Activated CD8-positive, alpha-beta T cell treated with anti-CD3 and anti-CD28 coated beads for 36 hours (primary cell): ENCODE measurements at regions not wholly inside any gene's neighbourhood (a gene's known extent, or its start where the extent isn't known, plus 50 kb on each side); places are given as distances from the start of the nearest gene placed in this dataset.

Source experiments
- ATAC-seq: fragments of 200-7000 bp; cut with Tn5 transposase; one replicate; pipeline ENCODE4 v1.10.0; 2021; ENCODE audit warnings: mild to moderate bottlenecking, moderate library complexity
- CTCF ChIA-PET: fragments of 350-600 bp; sonication (Branson Sonifier 250); formaldehyde crosslinking; loops from one replicate; lab custom pipeline; 2021; ENCODE audit warnings: antibody characterized with exemption; lab: Charles Lee
- POLR2A ChIA-PET: fragments of 350-600 bp; sonication (Branson Sonifier 250); formaldehyde crosslinking; loops from one replicate; lab custom pipeline; 2021; ENCODE audit warnings: antibody characterized with exemption; lab: Charles Lee
- DNase-seq: peaks from one replicate; pipeline ENCODE4 v3.0.0-alpha.2; 2020
- H3K27ac Mint-ChIP-seq: one replicate; pipeline ENCODE4 v1.8.0; 2021; ENCODE audit warnings: mild to moderate bottlenecking, mixed read lengths
- H3K27me3 Mint-ChIP-seq: one replicate; pipeline ENCODE4 v1.8.0; 2021; ENCODE audit warnings: mixed read lengths
- H3K36me3 Mint-ChIP-seq: one replicate; pipeline ENCODE4 v1.8.0; 2021; ENCODE audit warnings: low read depth, mixed read lengths
- H3K4me1 Mint-ChIP-seq: one replicate; pipeline ENCODE4 v1.8.0; 2021; ENCODE audit warnings: low read depth, mixed read lengths
- H3K4me3 Mint-ChIP-seq: one replicate; pipeline ENCODE4 v1.8.0; 2021; ENCODE audit warnings: mild to moderate bottlenecking, moderate library complexity, mixed read lengths
- H3K9me3 Mint-ChIP-seq: one replicate; pipeline ENCODE4 v1.8.0; 2021; ENCODE audit warnings: mixed read lengths
- CTCF ChIP-seq: fragments of 200-600 bp; IDR thresholded peaks from one replicate; pipeline ENCODE4 v1.8.0; 2022; ENCODE audit warnings: antibody characterized with exemption, mild to moderate bottlenecking
- intact Hi-C: fragments of 100-400 bp; cut with micrococcal nuclease; formaldehyde crosslinking; loops from one replicate; pipeline ENCODE4 v1.10.0; 2022

GRCh38 chr4:174036111-174036510, 247.4 kb downstream of the FBXO8 start:
- TF ChIP-seq CTCF = no peak

GRCh38 chr4:174023641-174024040, 259.8 kb downstream of the FBXO8 start:
- Mint-ChIP-seq H3K27ac (no peak overlapping the region), H3K9me3 (no peaks in the 10 kb centered on the region), H3K36me3 (no peaks in the 10 kb centered on the region), H3K4me3 (no peak overlapping the region), H3K4me1 (no peaks in the 10 kb centered on the region), H3K27me3 (no peaks in the 10 kb centered on the region)
- no peak for ATAC-seq
- CTCF ChIA-PET = no interaction called here
- no peak for TF ChIP-seq CTCF
- intact Hi-C loops = no loop called here
- DNase-seq = no peak
- POLR2A ChIA-PET = no interaction called here

More at GRCh38 chr4:174036111-174036510, 247.4 kb downstream of the FBXO8 start:
- no peak for DNase-seq
- Mint-ChIP-seq H3K27ac (no peak overlapping the region), H3K36me3 (no peaks in the 10 kb centered on the region), H3K4me1 (no peaks in the 10 kb centered on the region), H3K4me3 (no peak overlapping the region), H3K27me3 (no peaks in the 10 kb centered on the region), H3K9me3 (no peaks in the 10 kb centered on the region)
- ChIA-PET POLR2A (no interaction called here), CTCF (no interaction called here)
- no peak for ATAC-seq
- intact Hi-C loops = no loop called here

GRCh38 chr4:174018236-174018635, 265.2 kb downstream of the FBXO8 start:
- Mint-ChIP-seq H3K27ac (no peak overlapping the region), H3K4me1 (no peaks in the 10 kb centered on the region), H3K36me3 (no peaks in the 10 kb centered on the region), H3K27me3 (no peaks in the 10 kb centered on the region), H3K4me3 (no peak overlapping the region), H3K9me3 (no peaks in the 10 kb centered on the region)
- DNase-seq (no peak), ATAC-seq (no peak)
- intact Hi-C loops = no loop called here
- ChIA-PET POLR2A (no interaction called here), CTCF (no interaction called here)
- TF ChIP-seq CTCF = no peak

GRCh38 chr4:174016251-174016650, 267.2 kb downstream of the FBXO8 start:
- Mint-ChIP-seq H3K4me1 (no peaks in the 10 kb centered on the region), H3K9me3 (no peaks in the 10 kb centered on the region), H3K4me3 (no peak overlapping the region), H3K27ac (no peak overlapping the region), H3K36me3 (no peaks in the 10 kb centered on the region), H3K27me3 (no peaks in the 10 kb centered on the region)
- ATAC-seq (no peak), DNase-seq (no peak)
- no peak for TF ChIP-seq CTCF
- CTCF ChIA-PET = no interaction called here
- POLR2A ChIA-PET = no interaction called here
- intact Hi-C loops = no loop called here

GRCh38 chr4:174012886-174013259, 270.6 kb downstream of the FBXO8 start:
- Mint-ChIP-seq H3K27me3 (no peaks in the 10 kb centered on the region), H3K36me3 (no peaks in the 10 kb centered on the region), H3K4me1 (no peaks in the 10 kb centered on the region), H3K4me3 (no peak overlapping the region), H3K27ac (no peak overlapping the region), H3K9me3 (no peaks in the 10 kb centered on the region)
- ChIA-PET POLR2A (no interaction called here), CTCF (no interaction called here)
- DNase-seq (no peak), ATAC-seq (no peak)
- intact Hi-C loops = no loop called here
- TF ChIP-seq CTCF = no peak
